HepG2 (cell line): ENCODE measurements at regions not wholly inside any gene's neighbourhood (a gene's known extent, or its start where the extent isn't known, plus 50 kb on each side); places are given as distances from the start of the nearest gene placed in this dataset.

Experiments
- CTCF ChIP-seq: sonication (generic); formaldehyde crosslinking; IDR thresholded peaks from 2 replicates; pipeline ENCODE4 v1.5.0; 2020; ENCODE audit warnings: mild to moderate bottlenecking, missing genetic modification reagents, moderate library complexity
- NR3C1 ChIP-seq: sonication (generic); formaldehyde crosslinking; IDR thresholded peaks from 2 replicates; pipeline ENCODE4 v1.4.0; 2020; ENCODE audit warnings: missing genetic modification reagents

- TF ChIP-seq NR3C1 (CRISPR knock-in tag) (no peak), CTCF (CRISPR knock-in tag) (no peak)
Observed at GRCh38 chr10:125550362-125550761, 132.6 kb downstream of the TEX36 start.
